ENCODE measurements at regions not wholly inside any gene's neighbourhood (a gene's known extent, or its start where the extent isn't known, plus 50 kb on each side); places are given as distances from the start of the nearest gene placed in this dataset.

DNA sequence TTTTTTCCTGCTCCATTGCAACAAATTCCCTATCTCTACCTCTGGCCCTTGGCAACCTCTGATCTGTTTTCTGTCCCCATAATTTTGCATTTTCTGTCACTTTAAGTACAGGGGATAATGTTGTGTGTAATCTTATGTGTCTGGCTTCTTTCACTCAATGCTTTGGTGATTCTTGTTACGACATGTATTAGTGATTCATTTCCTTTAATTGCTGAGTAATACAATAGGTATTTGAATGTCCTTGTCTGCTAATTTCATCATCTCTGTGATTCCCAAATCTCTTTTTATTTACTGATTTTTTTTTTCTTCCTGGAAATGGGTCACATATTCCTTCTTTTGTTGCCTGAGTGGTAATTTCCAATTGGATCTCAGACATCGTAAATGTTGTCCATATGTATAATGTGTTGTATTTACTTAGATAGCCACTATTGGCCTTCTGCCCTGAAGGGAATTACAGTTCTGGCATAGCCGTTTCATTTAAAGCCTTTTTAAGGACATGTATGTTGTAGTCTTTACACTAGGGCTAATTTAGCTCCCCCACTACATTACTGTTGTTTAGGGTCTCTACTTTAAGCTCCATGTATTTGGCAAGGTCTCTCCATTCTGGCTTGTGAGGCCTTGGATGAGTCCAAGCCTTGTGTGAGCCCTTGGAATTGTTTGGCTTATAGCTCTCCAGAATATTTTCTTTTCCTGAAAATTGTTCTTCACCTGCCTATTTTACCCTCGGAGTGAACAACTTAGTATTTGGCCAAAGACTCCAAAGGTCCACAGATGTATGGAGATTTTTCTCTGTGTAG, 683.8 kb downstream of the LRRC70 start:
- TF ChIP-seq, protein P1, sequence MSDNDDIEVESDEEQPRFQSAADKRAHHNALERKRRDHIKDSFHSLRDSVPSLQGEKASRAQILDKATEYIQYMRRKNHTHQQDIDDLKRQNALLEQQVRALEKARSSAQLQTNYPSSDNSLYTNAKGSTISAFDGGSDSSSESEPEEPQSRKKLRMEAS (CRISPR knock-in tag; IDR thresholded peaks at IDR 0.05) = no peak
- TF ChIP-seq, protein P2, sequence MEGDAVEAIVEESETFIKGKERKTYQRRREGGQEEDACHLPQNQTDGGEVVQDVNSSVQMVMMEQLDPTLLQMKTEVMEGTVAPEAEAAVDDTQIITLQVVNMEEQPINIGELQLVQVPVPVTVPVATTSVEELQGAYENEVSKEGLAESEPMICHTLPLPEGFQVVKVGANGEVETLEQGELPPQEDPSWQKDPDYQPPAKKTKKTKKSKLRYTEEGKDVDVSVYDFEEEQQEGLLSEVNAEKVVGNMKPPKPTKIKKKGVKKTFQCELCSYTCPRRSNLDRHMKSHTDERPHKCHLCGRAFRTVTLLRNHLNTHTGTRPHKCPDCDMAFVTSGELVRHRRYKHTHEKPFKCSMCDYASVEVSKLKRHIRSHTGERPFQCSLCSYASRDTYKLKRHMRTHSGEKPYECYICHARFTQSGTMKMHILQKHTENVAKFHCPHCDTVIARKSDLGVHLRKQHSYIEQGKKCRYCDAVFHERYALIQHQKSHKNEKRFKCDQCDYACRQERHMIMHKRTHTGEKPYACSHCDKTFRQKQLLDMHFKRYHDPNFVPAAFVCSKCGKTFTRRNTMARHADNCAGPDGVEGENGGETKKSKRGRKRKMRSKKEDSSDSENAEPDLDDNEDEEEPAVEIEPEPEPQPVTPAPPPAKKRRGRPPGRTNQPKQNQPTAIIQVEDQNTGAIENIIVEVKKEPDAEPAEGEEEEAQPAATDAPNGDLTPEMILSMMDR (IDR thresholded peaks at IDR 0.05) = no peak
- TF ChIP-seq, protein P3, sequence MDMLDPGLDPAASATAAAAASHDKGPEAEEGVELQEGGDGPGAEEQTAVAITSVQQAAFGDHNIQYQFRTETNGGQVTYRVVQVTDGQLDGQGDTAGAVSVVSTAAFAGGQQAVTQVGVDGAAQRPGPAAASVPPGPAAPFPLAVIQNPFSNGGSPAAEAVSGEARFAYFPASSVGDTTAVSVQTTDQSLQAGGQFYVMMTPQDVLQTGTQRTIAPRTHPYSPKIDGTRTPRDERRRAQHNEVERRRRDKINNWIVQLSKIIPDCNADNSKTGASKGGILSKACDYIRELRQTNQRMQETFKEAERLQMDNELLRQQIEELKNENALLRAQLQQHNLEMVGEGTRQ (CRISPR knock-in tag; IDR thresholded peaks at IDR 0.05) = no peak
- TF ChIP-seq NR2C2 (CRISPR knock-in tag; IDR thresholded peaks at IDR 0.05) (no peak), JUN (CRISPR knock-in tag; IDR thresholded peaks at IDR 0.05) (no peak), SP1 (CRISPR knock-in tag; conservative IDR thresholded peaks at IDR 0.05) (no peak), NFYB (CRISPR knock-in tag; conservative IDR thresholded peaks at IDR 0.05; ENCODE audit: low read depth) (no peak), ELF4 (CRISPR knock-in tag; IDR thresholded peaks at IDR 0.05; ENCODE audit: low read depth) (no peak), ESRRA (CRISPR knock-in tag; IDR thresholded peaks at IDR 0.05; ENCODE audit: borderline replicate concordance) (no peak), CBFB (CRISPR knock-in tag; IDR thresholded peaks at IDR 0.05; ENCODE audit: low read depth) (no peak), TEAD4 (CRISPR knock-in tag; IDR thresholded peaks at IDR 0.05) (no peak), ZNF138 (CRISPR knock-in tag; conservative IDR thresholded peaks at IDR 0.05) (no peak)
